GM18858 (cell line): ENCODE measurements at regions not wholly inside any gene's neighbourhood (a gene's known extent, or its start where the extent isn't known, plus 50 kb on each side); places are given as distances from the start of the nearest gene placed in this dataset.

Experiments
- ATAC-seq: cut with Tn5 transposase; IDR thresholded peaks from one replicate; pipeline ENCODE4 v1.9.1; 2021; ENCODE audit not compliant: unreplicated experiment

- ATAC-seq: no peak
Observed at GRCh38 chr5:57824623-57825022, 342.0 kb upstream of the ACTBL2 start.

DNA sequence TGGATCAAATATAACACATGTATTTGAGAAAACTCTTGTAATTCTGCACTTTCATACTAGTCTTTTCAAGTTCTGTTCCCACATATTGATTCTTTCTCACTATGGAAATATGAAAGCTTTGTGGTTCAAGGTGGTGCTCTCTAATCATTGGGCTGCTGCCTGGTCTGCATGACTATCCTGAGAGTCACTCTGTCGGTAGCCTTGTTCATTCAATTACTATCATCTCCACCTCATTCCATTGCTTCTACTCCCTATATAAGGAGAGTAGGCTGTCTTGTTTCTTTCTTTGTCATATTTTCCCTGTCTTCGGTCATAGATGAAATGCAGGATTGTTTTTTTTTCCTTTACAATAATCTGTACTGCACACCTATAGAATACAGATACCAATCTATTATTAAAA lies 341.4 kb upstream of the ACTBL2 start:
- ATAC-seq: no peak

DNA sequence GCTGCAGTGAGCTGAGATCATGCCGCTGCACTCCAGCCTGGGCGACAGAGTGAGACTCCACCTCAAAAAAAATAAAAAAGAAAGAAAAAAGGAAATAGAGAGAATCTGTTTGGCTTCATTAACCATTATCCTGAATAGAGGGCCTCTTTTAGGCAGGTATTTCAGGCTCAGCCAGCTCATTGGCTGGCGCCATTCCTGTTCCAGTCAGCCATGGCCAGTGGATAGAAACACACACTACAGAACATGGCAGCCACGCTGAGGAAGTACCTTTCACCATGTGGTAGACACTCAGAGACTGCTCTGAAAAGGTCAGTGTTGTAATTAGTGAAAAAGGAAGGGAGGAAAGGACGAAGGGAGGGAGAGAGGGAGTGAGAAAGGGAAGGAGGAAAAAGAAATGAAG lies 340.0 kb upstream of the ACTBL2 start:
- ATAC-seq: no peak

- no peak for ATAC-seq
Observed at GRCh38 chr5:57818397-57818796, 335.8 kb upstream of the ACTBL2 start.

DNA sequence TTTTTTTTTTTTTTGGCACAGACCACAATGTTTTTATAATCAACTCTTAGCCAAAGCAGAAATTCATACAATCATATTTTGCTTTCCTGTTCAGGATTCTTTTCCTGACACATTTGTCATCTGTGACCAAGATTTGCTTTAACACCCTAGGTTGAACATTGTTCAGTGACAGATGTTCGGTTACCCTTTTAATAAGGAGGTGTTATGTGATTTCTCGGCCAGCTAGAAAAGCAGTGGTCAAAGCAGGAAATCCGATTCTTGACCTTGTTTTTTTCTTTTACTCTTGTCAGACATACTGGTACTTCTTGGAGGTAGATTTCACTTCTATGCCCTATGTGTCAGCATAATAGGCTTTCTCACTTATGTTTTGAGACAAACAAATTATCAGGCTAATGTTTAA lies 335.3 kb upstream of the ACTBL2 start:
- ATAC-seq: no peak

DNA sequence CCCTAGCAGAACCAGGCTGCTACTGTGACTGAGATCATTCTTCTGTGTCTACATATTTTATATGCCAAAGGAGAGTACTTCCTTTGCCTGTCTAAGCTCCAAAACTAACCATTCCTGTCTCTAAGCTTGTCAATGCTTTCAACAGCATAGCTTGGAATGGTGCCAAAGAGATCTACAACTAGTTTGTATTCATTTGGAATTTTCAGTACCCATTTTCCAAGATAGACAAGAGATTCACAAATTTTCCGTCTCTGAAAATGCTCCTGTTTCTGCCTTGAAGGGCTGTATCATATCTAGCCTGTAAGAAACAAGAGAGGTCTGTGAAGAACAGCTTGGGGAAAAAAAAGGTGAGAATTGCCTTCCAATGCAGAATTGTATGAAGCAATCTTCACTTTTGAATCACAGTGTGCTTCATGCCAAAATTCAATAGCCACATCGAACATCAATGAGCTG lies 334.4 kb upstream of the ACTBL2 start:
- no peak for ATAC-seq

- no peak for ATAC-seq
Observed at GRCh38 chr5:57816108-57816507, 333.5 kb upstream of the ACTBL2 start.

DNA sequence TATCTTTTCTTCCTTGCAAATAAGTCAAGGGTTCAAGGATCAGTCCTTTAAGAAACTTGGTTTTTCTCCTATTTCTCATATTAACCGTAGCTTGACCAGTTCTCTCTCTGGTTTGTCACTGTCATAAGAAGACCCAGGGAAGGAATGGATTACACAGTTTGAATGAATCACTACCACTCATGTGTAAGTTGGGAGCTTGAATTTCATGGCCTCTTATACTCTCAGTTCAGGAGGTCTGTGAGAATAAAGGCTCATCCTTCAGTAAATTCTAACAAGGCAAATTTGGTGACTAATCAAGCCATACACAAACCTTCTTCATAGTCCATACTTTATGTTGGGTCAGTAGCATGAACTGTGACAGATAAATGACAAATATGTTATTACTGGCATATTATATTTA lies 323.1 kb upstream of the ACTBL2 start:
- ATAC-seq: no peak

DNA sequence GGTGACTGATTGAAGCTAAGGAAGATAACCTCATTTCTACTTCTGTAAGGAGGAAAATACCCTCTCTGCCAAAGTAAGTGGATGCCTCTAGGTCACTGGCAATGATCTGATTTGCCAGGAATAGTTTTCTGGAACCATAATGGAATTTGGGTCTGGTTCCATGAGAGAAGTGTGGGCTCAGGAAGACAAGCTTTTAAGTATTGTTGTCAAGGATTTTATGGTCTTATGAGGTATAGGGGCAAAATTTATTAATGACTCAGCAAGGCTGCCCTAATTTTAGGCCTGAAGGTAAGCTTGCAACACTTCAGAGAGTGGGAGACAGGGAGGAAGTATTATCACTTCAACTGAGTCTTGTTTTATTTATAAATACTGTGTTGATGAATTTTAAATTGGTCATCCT lies 322.6 kb upstream of the ACTBL2 start:
- ATAC-seq: no peak

DNA sequence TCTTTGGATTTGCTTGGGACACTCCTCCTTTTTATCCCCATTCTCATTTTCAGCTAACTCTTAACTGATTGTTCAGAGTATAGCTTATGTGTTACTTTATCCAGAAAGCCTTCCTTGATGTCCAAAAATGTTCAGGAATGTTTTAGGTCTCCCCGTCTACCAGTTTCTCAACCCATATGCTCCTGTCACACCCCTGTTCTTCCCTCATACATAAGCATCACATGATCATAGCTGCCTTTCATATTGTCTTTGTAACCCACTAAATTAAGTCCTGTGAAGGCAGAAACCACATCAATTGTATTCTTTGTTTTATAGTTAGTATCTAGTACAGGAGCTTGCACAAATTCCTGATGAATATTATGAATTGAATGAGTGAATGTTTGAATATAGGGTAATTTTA lies 321.9 kb upstream of the ACTBL2 start:
- ATAC-seq: no peak

- no peak for ATAC-seq
Observed at GRCh38 chr5:57804007-57804444, 321.4 kb upstream of the ACTBL2 start.

DNA sequence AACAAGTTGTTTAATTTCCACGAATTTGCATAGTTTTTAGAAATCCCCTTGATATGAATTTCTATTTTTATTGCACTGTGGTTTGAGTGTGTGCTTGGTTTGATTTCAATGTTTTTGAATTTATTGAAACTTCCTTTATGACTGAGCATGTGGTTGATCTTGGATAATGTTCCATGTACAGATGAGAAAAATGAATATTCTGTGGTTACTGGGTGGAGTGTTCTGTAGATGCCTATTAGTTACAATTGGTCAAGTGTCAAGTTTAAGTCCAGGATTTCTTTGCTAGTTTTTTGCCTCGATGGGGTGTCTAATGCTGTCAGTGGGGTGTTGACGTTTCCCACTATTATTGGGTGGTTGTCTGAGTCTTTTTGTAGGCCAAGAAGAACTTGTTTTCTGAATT lies 319.5 kb upstream of the ACTBL2 start:
- ATAC-seq: no peak

DNA sequence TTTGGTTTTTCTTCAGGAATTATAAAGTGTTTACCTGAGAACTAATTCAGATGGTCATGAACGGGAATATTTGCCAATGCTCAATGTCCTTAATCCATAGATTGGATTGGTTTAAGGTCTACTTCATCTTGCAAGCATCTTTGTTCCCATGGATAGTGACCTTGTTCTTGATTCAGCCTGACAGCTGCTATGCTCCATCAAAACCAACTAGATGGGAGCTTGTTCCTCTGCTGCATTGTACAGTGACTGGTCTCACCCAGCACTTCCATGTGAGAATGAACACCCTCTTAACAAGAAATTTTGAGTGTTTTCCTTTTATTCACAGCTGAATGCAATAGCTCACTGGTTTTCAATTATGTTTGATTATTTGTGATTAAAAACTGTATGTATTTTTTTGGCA lies 312.6 kb upstream of the ACTBL2 start:
- no peak for ATAC-seq

- no peak for ATAC-seq
Observed at GRCh38 chr5:57791875-57792274, 309.3 kb upstream of the ACTBL2 start.

DNA sequence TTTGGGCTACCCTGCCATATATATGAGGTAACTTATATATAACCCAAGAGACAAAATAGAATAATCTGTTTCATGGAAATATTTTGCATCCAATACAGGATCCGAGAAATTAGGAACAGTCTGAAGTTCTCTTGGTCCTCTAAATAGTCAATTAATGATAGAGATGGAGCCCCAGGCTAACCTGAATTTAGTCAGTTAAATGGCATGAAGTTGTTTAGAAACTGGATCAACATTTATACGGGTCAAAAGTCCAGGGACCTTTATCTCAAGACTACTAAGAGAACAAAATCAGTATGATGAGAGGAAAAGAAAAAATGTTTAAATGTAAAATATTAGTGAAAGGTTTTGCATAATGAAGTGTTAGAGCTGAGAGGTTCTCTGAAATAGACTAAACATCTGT lies 303.3 kb upstream of the ACTBL2 start:
- no peak for ATAC-seq

- no peak for ATAC-seq
Observed at GRCh38 chr5:57784121-57784520, 301.5 kb upstream of the ACTBL2 start.

- ATAC-seq: no peak
Observed at GRCh38 chr5:57783693-57784092, 301.1 kb upstream of the ACTBL2 start.

DNA sequence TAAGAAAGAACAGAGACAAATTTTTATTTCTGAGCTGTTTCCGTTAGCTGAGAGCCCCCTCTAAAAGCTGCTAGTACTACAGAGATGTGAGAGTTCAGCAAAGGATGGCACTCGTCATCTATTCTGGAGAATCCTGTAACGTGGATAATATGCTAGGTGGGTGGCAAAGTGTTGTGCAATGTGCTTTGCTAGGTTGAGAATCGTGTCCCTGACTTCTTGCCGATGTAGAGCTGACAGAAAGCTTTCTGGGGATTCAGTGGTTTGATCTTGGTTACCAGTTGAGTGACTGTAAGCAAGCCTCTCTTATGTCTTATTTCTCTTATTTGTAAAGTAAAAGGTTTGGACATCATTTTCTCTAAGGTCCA lies 298.3 kb upstream of the ACTBL2 start:
- no peak for ATAC-seq

DNA sequence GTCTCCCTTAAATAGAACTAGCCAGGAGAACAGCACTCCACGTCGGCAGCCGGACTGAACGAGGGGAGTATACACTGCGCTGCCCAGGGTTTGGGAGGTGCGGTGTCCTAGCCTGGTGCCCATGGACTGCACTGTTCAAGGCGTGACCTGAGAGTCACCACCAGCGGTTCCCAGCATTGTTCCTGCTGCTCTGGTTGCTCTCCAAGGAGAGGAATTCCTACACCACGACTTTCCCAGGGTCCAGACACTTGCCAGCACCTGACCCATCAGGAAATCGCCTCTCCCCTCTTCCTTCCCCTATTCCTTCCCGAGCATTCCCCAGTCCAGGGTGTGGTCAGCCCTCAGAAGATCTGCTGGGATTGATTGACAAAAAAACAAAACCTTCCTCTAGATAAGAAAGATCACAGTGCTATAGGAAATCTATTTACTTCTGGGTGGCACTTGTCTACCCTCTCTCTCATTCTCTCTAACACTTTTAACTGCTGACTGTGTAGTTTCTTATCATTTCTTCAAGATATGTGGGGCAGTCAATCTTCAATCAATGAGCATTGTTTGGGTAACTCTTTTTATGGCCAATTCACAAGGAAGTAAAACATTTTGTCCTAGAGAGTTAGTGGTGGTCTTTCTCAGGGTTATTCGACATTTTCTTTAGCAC lies 297.8 kb upstream of the ACTBL2 start:
- ATAC-seq: no peak

GRCh38 chr5:57779383-57780223 lies 297.0 kb upstream of the ACTBL2 start:
- ATAC-seq: peak; percentile 51

DNA sequence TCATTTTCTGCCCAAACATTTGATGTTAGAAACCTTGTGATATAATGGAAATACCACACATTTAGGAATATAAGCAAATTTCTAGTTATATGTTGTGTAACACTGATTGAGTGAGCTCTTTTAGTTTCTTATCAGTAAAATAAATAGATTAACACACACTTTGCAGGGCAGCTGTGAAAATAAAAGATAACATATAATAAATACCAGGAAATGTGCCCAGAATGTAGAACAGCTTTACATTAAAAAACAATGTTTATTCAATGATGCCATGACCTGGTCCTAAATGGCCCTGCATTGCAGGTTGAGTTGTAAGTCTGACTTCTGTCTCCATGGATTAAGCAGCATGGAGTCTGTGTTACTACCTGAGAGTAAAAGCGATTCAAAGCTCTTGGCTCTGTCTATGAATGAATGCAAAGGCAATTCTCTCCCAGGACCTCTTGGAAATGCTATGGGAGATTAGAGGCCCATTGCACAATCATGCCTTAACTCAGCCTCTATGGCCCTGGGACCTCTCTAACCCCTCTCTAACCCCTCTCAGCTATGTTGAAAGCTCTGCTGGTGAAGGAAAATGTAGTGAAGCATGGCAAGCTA lies 296.0 kb upstream of the ACTBL2 start:
- no peak for ATAC-seq

DNA sequence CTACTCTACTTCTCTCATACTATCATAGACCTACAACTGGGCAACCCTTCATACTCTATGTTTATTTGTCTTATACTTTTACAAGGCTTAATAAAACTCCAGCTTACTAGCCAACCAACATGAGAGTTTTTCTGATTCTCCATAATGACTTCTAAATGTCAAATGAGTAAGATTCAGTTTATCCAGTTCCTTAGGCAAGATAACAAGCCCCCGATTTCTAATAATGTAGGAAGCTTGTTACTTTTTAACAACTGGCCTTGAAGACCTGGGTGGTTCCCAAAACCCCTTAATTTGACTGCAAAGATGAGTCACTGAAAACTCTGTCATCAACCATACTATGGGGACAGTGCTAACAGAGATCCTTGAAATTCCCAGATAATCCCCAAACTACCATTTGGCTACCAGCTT lies 294.6 kb upstream of the ACTBL2 start:
- ATAC-seq: no peak
